Limb (tissue), 2 donors: ENCODE measurements at regions not wholly inside any gene's neighbourhood (a gene's known extent, or its start where the extent isn't known, plus 50 kb on each side); places are given as distances from the start of the nearest gene placed in this dataset.
A peak's percentile ranks its signal among the peaks of the same experiment; 100 is the strongest.
"Not testable (repeated sequence)": the region's sequence is repeated elsewhere in the genome, so short reads cannot be mapped to it uniquely, and the experiment has no call there.

ENCODE experiments used
- DNase-seq, 2 donors: peaks; one replicate each; pipeline ENCODE4 v3.0.0-alpha.2; 2016; ENCODE audit errors: extremely low spot score in 2 of 2

- DNase-seq = no peak
These were observed 569.6 kb downstream of the BRINP3 start for GRCh38 chr1:189908113-189908512.

GRCh38 chr1:189921613-189922012, 556.1 kb downstream of the BRINP3 start:
- DNase-seq = no peak

GRCh38 chr1:189927641-189928040, 550.0 kb downstream of the BRINP3 start:
- no peak for DNase-seq

DNA sequence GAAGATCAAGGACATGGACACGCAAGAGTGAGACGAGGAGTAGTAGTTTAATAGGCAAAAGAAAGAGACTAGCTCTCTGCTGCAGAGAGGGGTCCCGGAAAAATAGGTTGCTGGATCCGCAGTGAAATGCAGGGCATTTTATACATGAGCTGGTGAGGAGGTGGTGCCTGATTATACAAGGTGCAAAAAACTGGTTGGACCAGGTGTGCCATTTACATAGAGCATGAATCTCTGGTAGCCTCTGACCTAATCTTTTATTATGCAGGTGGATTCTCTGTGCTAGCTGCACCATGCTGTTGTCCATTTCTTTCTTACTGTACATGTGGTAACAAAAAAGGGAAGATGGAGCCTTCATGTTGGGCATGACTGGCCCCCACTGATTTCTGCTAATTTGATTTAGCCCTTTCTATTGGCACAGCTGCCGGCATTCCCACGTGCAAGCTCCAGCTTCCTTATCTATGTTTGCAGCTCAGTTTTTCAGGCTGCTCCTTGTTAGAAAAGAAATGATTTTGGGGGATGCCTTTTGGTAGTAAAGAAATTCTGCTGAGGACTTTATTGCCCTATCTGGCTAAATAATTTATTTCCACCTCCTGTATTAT, 548.1 kb downstream of the BRINP3 start:
- no peak for DNase-seq

DNA sequence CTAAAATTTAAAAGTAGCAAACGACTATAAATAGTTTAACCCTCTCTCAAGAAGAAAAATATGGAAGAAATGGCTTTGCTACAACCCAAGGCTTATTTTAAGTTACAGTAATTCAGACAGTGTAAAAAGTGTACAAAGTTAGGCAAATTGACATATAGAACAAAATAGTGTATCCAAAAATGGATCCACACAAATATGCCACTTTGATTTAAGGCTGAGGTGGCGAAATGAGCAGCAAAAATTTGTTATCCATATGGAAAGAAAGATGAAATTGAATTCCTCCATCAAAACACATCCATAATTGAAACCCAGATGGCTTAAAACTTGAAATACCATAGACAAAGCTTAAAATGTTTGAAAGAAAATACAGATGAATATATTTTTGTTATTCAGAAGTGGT, 540.8 kb downstream of the BRINP3 start:
- DNase-seq = no peak

DNA sequence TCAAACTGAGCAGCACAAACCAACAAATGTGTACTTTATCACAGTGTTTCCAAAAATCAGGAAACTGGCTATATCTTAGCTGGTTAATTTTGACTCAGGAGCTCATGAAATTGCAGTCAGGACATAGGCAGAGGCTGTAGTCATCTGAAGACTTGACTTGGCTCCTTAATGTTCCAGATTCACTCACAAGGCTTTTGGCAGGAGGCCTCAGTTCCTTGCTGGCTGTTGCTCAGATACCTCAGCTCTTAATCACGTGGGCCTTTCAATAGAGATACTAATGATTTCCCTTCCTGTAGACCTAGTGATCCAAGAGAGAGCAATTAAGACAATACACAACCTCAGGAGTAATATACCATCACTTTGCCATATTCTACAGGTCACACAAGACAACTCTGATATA, 537.7 kb downstream of the BRINP3 start:
- no peak for DNase-seq

DNA sequence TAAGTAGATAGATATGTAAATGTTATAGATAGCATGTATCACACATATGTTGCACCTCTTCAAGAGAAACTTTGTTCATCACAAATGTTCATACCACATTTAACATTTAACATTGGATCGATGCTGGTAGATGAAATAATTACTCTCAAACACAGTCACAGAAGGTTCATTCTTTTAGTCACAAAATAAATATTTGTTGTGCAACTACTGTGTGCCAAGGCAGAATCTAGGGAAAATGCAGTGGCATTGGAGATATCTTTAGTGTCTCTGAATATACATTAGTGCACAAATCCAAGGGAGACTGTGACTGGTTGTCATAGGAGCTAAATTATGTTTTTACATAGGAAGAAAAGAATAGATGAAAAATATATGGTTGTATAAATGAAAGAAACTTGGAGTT, 535.7 kb downstream of the BRINP3 start:
- no peak for DNase-seq

DNA sequence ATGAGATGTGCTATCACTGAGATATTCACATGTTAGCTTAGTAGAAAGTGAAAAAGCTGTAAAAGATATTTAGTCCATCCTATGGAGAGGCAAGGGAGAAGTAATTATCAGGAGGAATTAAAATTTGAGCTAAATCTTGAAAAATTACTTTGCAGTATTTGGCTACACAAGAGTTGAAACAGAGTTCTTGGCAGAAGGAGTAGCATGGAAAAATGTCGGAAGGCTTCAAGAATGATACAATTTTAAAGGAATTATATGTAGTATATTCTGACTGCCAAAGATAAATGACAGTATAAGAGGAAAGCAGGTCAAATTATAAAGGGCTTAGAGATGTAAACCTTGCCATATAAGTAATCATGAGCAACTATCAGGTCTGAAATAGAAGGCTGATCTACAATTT, 518.9 kb downstream of the BRINP3 start:
- peak in 1 of 2 donors; percentile 13 for DNase-seq

DNA sequence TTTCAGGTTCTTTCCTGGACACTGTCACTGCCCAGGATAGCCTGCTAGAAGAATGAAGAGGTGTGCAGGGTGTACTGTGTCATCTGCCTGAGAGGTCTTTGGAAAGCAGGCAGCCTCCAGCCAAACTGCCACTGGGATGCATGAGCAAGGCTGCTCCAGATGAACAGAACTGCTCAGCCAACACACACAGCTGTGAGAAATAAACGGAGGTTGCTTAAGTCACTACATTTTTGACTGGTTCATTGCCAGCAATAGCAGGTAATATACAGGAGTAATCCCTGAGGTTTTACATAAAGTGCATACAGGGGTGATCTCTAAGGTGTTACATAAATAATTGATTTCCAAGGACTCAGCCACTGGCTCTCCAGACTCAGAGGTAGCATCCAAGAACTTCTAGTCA, 516.9 kb downstream of the BRINP3 start:
- peak in 1 of 2 donors; percentile 27 for DNase-seq

GRCh38 chr1:189962181-189962580, 515.5 kb downstream of the BRINP3 start:
- no peak for DNase-seq

DNA sequence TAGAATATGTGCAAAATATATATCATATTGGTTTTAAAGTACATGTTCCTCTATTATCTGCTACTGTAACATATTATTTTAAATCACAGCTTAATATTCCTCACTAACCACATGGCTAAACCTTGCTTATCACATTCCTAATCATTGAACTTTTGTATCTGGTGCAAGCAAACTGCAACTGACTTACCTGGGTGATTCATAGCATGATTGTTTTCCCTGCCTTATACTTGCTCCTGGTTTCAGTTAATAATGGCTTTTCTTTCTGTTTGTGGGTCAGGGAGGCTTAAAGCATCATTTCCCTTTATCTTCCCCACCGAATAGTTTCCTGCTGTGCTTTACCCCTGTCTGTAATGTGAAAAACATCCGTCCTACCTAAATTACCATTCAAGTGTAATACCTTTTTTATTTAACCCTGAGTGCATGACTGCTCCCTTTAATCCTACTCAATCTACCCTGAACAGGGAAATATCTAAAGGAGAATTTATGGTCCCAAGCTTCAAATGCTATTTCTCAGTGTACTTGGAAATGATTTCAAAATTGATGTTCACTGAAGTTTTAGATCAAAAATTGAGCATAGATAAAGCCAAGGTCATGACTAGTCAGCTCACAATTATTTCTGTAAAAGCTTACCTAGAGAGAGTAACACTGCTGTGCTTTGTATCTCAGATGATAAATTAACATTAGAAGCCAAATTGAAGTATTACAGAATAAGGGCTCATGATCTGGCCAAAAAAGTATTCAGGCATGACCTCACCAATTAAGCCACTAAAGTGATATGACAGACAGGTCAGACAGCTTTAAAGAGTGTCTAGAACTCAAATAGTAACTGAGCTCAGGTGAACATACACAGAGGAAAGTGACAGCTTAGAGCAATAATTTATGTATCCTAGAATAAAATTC, 507.1 kb downstream of the BRINP3 start:
- DNase-seq = no peak

DNA sequence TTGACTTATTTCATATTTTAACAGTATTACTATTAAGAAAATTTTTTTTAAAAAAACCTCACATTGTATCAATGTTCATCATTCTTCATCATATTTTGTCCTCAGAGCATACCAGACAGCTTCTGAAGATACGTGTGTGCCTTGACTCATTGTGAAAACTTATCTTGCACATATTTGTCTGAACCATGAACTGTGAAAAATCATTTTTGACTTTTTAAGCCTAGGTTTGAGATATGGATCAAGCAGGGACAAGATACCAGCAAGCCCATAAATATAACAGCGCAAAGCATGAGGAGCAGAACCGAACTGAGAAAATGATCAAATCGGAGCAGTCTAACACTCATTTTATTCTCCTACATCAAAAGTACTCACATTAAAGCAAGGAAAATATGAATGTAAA, 506.0 kb downstream of the BRINP3 start:
- DNase-seq = no peak

DNA sequence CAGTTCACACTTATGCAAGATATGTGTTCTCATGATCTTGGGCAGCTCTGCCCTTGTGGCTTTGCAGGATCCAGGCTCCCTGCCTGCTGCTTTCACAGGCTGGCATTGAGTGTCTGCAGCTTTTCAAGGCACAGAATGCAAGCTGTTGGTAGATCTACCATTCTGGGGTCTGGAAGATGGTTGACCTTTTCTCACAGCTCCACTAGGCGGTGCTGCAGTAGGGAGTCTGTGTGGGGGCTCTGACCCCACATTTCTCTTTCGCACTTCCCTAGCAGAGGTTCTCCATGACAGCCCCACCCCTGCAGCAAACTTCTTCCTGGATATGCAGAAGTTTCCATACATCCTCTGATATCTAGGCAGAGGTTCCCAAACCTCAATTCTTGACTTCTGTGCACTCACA, 500.5 kb downstream of the BRINP3 start:
- DNase-seq = no peak

DNA sequence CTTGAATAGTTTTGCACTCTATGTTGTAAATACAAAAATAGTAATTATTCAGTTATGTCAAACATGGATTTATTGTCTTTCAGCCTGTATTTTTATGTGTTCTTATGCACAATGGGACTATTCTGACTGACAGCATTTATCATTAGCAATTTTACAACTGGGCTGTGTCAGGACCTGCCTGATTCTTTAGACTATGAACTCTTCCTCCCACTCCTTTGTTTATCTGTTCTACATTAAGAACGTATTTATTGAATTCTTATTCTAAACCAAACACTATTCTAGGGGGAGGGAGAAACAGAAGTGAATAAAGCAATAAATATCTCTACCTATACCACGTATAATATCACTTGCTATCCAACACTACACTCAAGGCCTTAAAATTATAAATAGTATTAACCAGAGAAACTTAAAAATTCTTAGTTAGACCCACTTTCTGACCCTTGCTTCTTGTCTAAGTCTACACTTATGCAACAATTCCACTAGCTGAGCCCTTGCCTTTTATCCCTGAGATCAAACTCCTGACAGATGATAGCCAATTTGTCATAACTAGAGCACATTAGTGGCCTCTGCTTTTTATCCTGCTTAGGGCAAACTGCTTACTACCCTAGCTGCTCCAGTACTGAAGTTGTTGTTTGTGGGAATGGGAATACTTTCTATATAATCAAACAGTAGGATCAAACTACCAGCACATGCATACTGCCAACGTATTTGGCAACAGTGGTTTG, 494.3 kb downstream of the BRINP3 start:
- DNase-seq = no peak

DNA sequence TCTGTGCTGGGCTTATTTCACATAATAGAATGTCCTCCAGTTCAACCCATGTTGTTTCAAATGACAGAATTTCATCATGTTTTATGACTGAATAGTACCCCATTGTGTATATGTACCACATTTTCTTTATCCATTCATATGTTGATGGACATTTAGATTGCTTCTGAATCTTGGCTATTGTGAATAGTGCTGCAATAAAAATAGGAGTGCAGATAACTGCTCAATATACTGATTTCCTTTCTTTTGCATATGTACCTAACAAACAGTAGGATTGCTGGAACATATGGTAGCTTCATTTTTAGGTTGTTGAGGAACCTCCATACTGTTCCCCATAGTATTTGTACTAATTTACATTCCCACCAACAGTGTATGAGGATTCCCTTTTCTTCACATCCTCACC, 491.1 kb downstream of the BRINP3 start:
- DNase-seq = no peak

DNA sequence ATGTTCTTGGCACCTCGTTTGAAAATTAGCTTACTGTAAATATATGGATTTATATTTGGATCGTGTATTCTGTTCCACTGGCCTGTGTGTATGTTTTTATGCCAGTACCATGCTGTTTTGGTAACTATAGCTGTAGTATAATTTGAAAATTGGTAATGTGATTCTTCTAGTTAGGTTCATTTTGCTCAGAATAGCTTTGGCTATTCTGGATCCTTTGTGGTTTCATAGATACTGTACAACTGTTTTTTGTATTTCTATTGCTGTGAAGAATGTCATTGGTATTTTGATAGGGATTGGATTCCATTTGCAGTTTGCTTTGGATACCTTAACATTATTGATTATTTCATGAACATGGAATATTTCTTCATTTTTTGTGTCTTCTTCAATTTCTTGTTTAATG, 490.2 kb downstream of the BRINP3 start:
- DNase-seq = no peak

GRCh38 chr1:189992856-189993255, 484.8 kb downstream of the BRINP3 start:
- DNase-seq = no peak

- DNase-seq = no peak
These were observed 477.2 kb downstream of the BRINP3 start for GRCh38 chr1:190000365-190000872.

- DNase-seq = no peak
These were observed 476.5 kb downstream of the BRINP3 start for GRCh38 chr1:190001187-190001586.

DNA sequence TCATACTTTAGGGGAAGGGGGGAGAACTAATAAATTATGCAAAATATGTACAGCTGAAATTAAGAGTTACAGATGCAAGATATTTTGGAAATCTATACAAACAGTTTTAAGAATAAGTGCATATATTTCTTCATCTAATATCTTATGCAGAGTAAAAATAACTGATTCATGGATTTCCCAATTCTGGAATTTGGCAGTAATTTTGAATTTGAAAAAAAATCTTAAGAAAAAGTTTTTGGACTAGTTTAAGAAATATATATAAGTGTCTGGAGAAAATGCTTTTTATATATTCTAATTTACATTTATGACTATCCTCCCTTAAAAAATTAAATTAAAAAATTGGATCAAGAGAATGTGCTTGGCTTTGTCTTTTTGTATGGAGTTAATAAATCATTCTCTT, 474.3 kb downstream of the BRINP3 start:
- no peak for DNase-seq

DNA sequence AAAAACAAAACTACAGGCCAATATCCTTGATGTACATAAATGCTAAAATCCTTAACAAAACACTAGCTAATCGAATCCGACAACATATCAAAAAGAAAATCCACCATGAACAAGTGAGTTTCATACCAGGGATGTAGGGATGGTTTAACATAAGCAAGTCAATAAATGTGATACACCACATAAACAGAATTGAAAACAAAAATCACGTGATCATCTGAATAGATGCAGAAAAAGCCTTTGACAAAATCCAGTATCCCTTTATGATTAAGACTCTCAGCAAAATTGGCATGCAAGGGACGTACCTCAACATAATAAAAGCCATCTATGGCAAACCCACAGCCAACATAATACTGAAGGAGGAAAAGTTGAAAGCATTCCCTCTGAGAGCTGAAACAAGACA, 466.1 kb downstream of the BRINP3 start:
- no peak for DNase-seq

GRCh38 chr1:190019151-190019550, 458.5 kb downstream of the BRINP3 start:
- DNase-seq = not testable (repeated sequence)
